Left ventricle myocardium inferior (tissue), 1 donor: ENCODE measurements at regions not wholly inside any gene's neighbourhood (a gene's known extent, or its start where the extent isn't known, plus 50 kb on each side); places are given as distances from the start of the nearest gene placed in this dataset.
"Not testable (repeated sequence)": the region's sequence is repeated elsewhere in the genome, so short reads cannot be mapped to it uniquely, and the experiment has no call there.

ENCODE experiments used
- DNase-seq: peaks from one replicate; pipeline ENCODE4 v3.0.0-alpha.2; 2020
- H3K27ac ChIP-seq: fragments of 200-600 bp; replicated peaks from 2 replicates; pipeline ENCODE4 v1.8.0; 2021
- H3K27me3 ChIP-seq: fragments of 200-600 bp; 2 replicates; pipeline ENCODE4 v1.8.0; 2021; ENCODE audit warnings: low read depth
- H3K36me3 ChIP-seq: fragments of 200-600 bp; 2 replicates; pipeline ENCODE4 v1.8.0; 2021
- H3K4me1 ChIP-seq: fragments of 200-600 bp; 2 replicates; pipeline ENCODE4 v1.8.0; 2021
- H3K4me3 ChIP-seq: fragments of 200-600 bp; 2 replicates; pipeline ENCODE4 v1.8.0; 2021; ENCODE audit warnings: mild to moderate bottlenecking, moderate library complexity
- H3K9me3 ChIP-seq: fragments of 200-600 bp; replicated peaks from 2 replicates; pipeline ENCODE4 v1.8.0; 2021
- intact Hi-C: fragments of 100-400 bp; cut with micrococcal nuclease; formaldehyde crosslinking; loops from one replicate; pipeline ENCODE4 v1.11.0; 2022
- TF ChIP-seq, protein P1 (sequence below): fragments of 200-600 bp; IDR thresholded peaks from 2 replicates; pipeline ENCODE4 v1.8.0; 2021; ENCODE audit warnings: antibody characterized with exemption, mild to moderate bottlenecking, borderline replicate concordance
- donor health status: DM: no; HTN: yes; CAD: no; lungs with severe emphysema.

DNA sequence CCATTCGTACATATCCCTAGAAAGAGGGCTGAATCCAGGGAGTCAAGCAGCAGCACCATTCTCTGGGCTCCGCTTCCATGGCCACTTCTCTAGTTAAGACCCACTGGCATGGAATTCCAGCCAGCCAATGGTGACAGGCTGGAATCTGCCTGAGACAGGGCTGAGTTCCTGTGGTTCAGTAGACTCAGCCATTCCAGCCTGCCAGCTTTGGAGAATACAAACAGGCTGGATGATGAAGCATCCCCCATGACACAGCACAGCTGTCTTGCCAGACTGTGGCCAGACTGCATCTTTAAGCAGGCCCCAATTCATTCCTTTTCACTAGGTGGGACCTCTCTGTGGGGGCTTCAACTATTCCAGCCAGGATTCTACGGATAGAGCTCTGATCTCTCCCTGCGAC, 329.6 kb downstream of the XPNPEP1 start:
- TF ChIP-seq, protein P1, sequence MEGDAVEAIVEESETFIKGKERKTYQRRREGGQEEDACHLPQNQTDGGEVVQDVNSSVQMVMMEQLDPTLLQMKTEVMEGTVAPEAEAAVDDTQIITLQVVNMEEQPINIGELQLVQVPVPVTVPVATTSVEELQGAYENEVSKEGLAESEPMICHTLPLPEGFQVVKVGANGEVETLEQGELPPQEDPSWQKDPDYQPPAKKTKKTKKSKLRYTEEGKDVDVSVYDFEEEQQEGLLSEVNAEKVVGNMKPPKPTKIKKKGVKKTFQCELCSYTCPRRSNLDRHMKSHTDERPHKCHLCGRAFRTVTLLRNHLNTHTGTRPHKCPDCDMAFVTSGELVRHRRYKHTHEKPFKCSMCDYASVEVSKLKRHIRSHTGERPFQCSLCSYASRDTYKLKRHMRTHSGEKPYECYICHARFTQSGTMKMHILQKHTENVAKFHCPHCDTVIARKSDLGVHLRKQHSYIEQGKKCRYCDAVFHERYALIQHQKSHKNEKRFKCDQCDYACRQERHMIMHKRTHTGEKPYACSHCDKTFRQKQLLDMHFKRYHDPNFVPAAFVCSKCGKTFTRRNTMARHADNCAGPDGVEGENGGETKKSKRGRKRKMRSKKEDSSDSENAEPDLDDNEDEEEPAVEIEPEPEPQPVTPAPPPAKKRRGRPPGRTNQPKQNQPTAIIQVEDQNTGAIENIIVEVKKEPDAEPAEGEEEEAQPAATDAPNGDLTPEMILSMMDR: no peak
- no peak overlapping the region for H3K4me3 ChIP-seq
- H3K27me3 ChIP-seq: peaks cover 10% of the 10 kb centered on the region
- H3K9me3 ChIP-seq: peaks cover 14% of the 10 kb centered on the region
- intact Hi-C loops: no loop called here
- H3K4me1 ChIP-seq: no peaks in the 10 kb centered on the region
- DNase-seq: no peak
- no peaks in the 10 kb centered on the region for H3K36me3 ChIP-seq
- no peak overlapping the region for H3K27ac ChIP-seq

DNA sequence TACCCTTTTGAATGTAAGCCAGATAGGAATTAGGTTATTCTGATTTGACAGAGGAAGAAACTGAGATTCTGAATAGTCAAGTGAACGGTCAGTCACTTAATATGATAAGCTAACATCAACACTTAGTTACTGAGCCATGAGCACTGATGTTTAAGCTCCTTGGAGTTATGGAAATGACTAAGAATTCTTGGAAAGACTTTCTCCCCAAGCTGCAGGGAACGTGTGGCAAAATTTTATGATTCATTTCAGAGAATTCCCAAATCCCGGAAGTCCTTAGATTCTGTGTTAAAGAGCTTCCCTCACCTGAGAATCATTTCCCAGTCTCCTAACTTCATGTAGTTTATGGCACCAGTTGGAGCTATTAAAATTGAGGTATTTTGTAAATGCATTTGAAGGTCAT, 330.9 kb downstream of the XPNPEP1 start:
- TF ChIP-seq, protein P1: no peak
- DNase-seq: no peak
- Histone ChIP-seq H3K27me3 (peaks cover 10% of the 10 kb centered on the region), H3K4me3 (no peak overlapping the region), H3K9me3 (peaks cover 10% of the 10 kb centered on the region), H3K27ac (no peak overlapping the region), H3K36me3 (no peaks in the 10 kb centered on the region), H3K4me1 (no peaks in the 10 kb centered on the region)
- intact Hi-C loops: no loop called here

DNA sequence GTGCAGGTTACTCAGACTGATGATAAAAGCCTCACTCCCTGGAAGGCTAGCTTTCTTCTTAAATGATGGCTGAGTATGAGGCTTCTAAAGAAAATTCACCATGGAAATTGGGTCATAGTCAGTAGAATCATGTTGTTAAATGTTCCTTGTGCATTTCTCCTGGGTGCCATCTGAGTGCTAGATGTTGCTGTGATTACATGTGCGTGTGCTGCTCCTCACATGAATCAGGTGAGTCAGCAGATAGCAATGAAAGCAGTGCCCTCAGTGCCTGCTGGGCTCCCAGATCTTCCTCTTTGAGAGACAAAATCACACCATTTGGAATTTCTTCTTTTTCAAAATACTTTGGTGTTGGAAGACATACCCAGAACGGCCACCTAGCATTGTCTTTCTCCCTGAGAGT, 331.7 kb downstream of the XPNPEP1 start:
- Histone ChIP-seq H3K9me3 (peaks cover 10% of the 10 kb centered on the region), H3K27ac (no peak overlapping the region), H3K4me3 (no peak overlapping the region), H3K36me3 (no peaks in the 10 kb centered on the region), H3K4me1 (no peaks in the 10 kb centered on the region), H3K27me3 (peaks cover 10% of the 10 kb centered on the region)
- TF ChIP-seq, protein P1: no peak
- intact Hi-C loops: no loop called here
- no peak for DNase-seq

DNA sequence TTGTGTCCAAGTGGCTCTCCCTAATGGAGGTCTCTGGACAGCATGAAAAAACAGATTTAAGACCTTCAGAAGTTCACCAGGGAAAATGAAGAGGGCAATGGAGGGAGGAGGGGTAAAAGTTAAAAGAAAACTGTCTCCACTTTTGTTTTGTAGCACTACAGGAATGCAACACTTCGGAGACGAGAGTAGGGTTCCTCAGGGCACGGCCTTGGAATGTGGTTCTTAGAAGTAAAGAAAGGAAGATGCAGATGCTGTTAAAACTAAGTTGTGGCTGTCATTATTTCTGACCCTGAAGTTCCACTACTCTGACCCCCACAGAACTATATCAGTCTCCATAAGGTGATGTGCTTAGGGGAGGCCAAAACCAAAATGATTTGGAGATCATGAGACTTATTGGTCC, 335.1 kb downstream of the XPNPEP1 start:
- Histone ChIP-seq H3K4me1 (no peaks in the 10 kb centered on the region), H3K9me3 (no peaks in the 10 kb centered on the region), H3K27ac (no peak overlapping the region), H3K4me3 (no peak overlapping the region), H3K27me3 (peaks cover 3% of the 10 kb centered on the region), H3K36me3 (no peaks in the 10 kb centered on the region)
- no peak for DNase-seq
- TF ChIP-seq, protein P1: no peak
- intact Hi-C loops: no loop called here

DNA sequence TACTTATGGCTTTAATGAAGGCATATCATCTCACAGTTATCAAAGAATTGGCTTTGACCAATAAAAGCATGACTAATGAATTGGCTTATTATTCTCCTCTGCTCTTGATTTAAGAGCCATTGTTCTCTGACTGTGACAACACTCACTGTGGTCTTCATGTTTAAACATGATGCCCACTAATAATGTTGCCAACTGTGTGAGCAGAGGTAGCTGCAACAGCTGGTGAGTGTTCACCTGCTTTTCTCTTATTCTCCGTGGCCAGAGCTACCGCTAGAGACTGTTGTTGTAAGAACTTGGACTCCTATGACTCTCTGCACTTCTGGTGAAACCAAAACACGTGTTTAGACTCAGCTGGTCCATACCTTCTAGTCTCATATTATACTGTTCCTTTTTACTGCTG, 335.9 kb downstream of the XPNPEP1 start:
- intact Hi-C loops: no loop called here
- Histone ChIP-seq H3K4me3 (no peak overlapping the region), H3K4me1 (no peaks in the 10 kb centered on the region), H3K27ac (no peak overlapping the region), H3K27me3 (no peaks in the 10 kb centered on the region), H3K9me3 (no peaks in the 10 kb centered on the region), H3K36me3 (no peaks in the 10 kb centered on the region)
- DNase-seq: no peak
- TF ChIP-seq, protein P1: no peak

DNA sequence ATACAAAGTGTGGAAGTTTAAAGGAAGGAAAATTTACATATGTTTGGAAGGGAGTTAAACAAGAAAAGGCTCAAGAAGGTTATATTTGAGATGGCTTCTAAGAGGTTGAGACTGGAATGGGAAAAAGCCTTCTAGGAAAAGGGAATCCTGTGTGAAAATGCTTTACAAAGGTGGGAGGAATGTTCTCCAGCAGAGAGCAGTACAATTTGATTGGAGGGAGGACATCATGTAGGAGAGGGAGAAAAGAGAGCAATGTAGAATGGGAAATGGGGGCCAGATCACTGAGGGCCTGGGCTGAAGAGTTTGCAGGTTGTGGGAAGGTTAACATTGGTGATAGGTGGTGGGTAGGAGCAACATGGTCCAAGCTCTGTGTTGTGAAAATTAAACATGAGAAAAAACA, 366.9 kb downstream of the XPNPEP1 start:
- Histone ChIP-seq H3K4me3 (no peak overlapping the region), H3K36me3 (no peaks in the 10 kb centered on the region), H3K27ac (no peak overlapping the region), H3K9me3 (peaks cover 23% of the 10 kb centered on the region), H3K4me1 (no peaks in the 10 kb centered on the region), H3K27me3 (no peaks in the 10 kb centered on the region)
- TF ChIP-seq, protein P1: no peak
- intact Hi-C loops: no loop called here
- DNase-seq: no peak

DNA sequence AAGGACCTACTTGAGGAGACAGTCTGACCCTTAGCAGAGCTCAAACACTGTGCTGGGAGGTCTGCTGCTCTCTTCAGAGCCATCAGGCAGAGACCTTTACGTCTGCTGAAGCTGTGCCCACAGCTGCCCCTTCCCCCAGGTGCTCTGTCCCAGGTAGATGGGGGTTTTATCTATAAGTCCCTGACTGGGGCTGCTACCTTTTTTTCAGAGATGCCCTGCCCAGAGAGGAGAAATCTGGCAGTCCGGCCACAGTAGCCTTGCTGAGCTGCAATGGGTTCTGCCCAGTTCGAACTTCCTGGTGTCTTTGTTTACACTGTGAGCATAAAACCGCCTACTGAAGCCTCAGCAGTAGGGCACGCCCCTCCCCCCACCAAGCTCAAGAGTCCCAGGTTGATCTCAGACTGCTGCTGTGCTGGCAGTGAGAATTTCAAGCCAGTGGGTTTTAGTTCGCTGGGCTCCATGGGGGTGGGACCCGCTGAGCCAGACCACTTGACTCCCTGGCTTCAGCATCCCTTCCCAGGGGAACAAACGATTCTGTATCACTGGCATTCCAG, 381.2 kb downstream of the XPNPEP1 start:
- DNase-seq, intact Hi-C loops: not testable (repeated sequence)

More for the DNA sequence above, 381.2 kb downstream of the XPNPEP1 start:
- not testable (repeated sequence) for H3K27ac ChIP-seq, H3K4me1 ChIP-seq, H3K4me3 ChIP-seq, H3K36me3 ChIP-seq
- Histone ChIP-seq H3K27me3 (peaks cover 21% of the 10 kb centered on the region), H3K9me3 (peaks cover 19% of the 10 kb centered on the region)
